ENCODE measurements at regions not wholly inside any gene's neighbourhood (a gene's known extent, or its start where the extent isn't known, plus 50 kb on each side); places are given as distances from the start of the nearest gene placed in this dataset.

DNA sequence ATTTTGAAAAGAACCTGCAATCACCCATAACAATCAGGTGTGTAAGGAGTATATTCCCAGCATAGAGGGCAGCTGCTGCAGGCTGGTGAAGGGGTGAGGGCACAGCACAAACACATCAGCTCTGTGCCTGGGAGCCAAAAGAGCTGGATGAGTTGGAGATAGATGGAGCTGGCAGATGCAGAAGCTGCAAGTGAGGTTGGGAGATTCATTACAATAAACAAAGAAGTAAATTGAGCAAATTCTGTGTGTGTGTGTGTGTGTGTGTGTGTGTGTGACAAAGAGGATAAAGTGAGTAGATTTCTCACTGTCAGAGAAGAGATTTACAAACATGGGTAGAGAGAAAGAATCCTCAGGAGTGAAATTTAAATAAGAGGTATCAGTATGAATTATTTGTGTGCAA lies 994.7 kb downstream of the EPHA3 start:
- Histone ChIP-seq H4K20me1 (replicated peaks; ENCODE audit: control insufficient read depth, insufficient read depth, low read length) (no peaks in the 10 kb centered on the region), H3K4me3 (no peak overlapping the region), H3K9ac (ENCODE audit: insufficient read depth in 1 of 2, low read depth in 2 of 2, low read length in 2 of 2) (no peak overlapping the region), H3K27ac (ENCODE audit: extremely low read depth, low read depth, low read length) (no peak overlapping the region), H3K9me1 (ENCODE audit: control insufficient read depth, insufficient read depth, low read length) (no peaks in the 10 kb centered on the region), H3K9me3 (replicated peaks; ENCODE audit: control insufficient read depth, insufficient read depth, low read depth, low read length) (no peaks in the 10 kb centered on the region), H2AFZ (ENCODE audit: low read depth, low read length) (no peak overlapping the region), H3K79me2 (ENCODE audit: control insufficient read depth, insufficient read depth, low read length) (no peaks in the 10 kb centered on the region), H3K4me2 (ENCODE audit: insufficient read depth, low read length) (no peak overlapping the region), H3K4me1 (replicated peaks in 1 of 2; ENCODE audit: control insufficient read depth in 2 of 2, insufficient read depth in 2 of 2, low read length in 2 of 2) (no peaks in the 10 kb centered on the region), H3K27me3 (ENCODE audit: control insufficient read depth in 2 of 2, insufficient read depth in 2 of 2, low read length in 2 of 2) (no peaks in the 10 kb centered on the region), H3K36me3 (ENCODE audit: control insufficient read depth, insufficient read depth, low read length) (no peaks in the 10 kb centered on the region)
- ChIA-PET CTCF (ENCODE audit: low intra/inter-chr PET ratio) (no interaction called here), POLR2A (no interaction called here)
- ATAC-seq, result no peak
- TF ChIP-seq, protein P1, sequence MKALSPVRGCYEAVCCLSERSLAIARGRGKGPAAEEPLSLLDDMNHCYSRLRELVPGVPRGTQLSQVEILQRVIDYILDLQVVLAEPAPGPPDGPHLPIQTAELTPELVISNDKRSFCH (CRISPR knock-in tag; IDR thresholded peaks at IDR 0.05), result no peak
- TF ChIP-seq, protein P1 (tag; IDR thresholded peaks at IDR 0.05), result no peak
- TF ChIP-seq, protein P2, sequence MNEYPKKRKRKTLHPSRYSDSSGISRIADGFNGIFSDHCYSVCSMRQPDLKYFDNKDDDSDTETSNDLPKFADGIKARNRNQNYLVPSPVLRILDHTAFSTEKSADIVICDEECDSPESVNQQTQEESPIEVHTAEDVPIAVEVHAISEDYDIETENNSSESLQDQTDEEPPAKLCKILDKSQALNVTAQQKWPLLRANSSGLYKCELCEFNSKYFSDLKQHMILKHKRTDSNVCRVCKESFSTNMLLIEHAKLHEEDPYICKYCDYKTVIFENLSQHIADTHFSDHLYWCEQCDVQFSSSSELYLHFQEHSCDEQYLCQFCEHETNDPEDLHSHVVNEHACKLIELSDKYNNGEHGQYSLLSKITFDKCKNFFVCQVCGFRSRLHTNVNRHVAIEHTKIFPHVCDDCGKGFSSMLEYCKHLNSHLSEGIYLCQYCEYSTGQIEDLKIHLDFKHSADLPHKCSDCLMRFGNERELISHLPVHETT (CRISPR knock-in tag; conservative IDR thresholded peaks at IDR 0.05 in 1 of 2, IDR thresholded peaks at IDR 0.05 in 1 of 2), result no peak
- no peak for TF ChIP-seq SRSF9 (IDR thresholded peaks at IDR 0.05; ENCODE audit: borderline replicate concordance, low read depth, low read length)
- no peak for TF ChIP-seq SMAD2 (IDR thresholded peaks at IDR 0.05; ENCODE audit: low read depth, low read length)
- TF ChIP-seq ZZZ3 (IDR thresholded peaks at IDR 0.05), result no peak
- no peak for TF ChIP-seq MYBL2 (IDR thresholded peaks at IDR 0.05; ENCODE audit: low read depth)
- TF ChIP-seq MYBL2 (CRISPR knock-in tag; IDR thresholded peaks at IDR 0.05; ENCODE audit: borderline replicate concordance), result no peak
- no peak for TF ChIP-seq NFIX (CRISPR knock-in tag; IDR thresholded peaks at IDR 0.05; ENCODE audit: low read depth)
- TF ChIP-seq ZNF134 (CRISPR knock-in tag; conservative IDR thresholded peaks at IDR 0.05), result no peak
- no peak for TF ChIP-seq ZNF217 (CRISPR knock-in tag; IDR thresholded peaks at IDR 0.05)
- TF ChIP-seq, protein P3, sequence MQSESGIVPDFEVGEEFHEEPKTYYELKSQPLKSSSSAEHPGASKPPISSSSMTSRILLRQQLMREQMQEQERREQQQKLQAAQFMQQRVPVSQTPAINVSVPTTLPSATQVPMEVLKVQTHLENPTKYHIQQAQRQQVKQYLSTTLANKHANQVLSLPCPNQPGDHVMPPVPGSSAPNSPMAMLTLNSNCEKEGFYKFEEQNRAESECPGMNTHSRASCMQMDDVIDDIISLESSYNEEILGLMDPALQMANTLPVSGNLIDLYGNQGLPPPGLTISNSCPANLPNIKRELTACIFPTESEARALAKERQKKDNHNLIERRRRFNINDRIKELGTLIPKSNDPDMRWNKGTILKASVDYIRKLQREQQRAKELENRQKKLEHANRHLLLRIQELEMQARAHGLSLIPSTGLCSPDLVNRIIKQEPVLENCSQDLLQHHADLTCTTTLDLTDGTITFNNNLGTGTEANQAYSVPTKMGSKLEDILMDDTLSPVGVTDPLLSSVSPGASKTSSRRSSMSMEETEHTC (IDR thresholded peaks at IDR 0.05), result no peak
- DNase-seq (ENCODE audit: extremely low read depth in 1 of 4, low spot score in 3 of 4), result no peak
- BruUV-seq (replicated peaks), result no TSS peak
- intact Hi-C loops (cut with micrococcal nuclease), result no loop called here
- in situ Hi-C loops (cut with MboI), result no loop called here
- FAIRE-seq, result no peak
